ENCODE measurements at regions not wholly inside any gene's neighbourhood (a gene's known extent, or its start where the extent isn't known, plus 50 kb on each side); places are given as distances from the start of the nearest gene placed in this dataset.
"Not testable (repeated sequence)": the region's sequence is repeated elsewhere in the genome, so short reads cannot be mapped to it uniquely, and the experiment has no call there.

- DNase-seq: no peak
Observed at GRCh38 chr2:58794916-58795315, 553.8 kb upstream of the FANCL start.

DNA sequence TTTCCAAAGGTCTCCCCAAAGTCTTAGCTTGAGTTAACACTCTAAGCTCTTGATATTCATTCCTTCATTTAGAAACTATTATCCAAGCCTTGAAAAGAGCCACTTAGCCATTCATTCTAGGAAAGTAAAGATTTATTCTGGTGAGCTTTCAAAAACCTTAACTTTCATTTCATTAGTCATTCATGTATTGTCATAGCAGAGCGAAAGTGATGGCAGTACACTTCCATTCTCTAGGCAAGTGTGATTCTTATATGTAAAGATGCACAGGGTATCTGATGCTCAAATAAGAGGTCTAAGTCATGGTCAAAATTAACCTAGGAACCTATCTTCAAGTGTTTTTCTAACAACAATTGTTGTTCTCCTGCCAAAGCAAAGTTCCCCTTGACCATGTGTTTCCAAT is 553.0 kb upstream of the FANCL start:
- DNase-seq: no peak

DNA sequence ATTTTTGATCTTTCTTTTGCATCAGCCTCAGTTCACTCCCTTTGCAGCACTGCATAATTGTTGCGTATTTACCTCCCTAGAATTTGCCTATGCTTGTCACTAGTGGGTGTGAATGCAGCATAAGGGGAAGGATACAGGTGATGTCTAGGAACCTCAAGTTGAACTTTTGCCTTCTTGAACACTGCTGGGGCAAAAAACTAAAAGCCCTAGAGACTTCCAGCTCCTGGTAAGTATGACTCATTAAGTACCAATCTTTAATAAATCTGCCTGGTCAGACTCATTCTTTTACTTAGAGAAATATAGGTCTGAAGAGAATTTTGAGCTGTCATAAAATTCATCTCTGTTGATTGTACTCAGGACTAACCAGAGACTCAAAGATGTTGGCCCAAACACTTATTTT is 547.3 kb upstream of the FANCL start:
- DNase-seq: no peak

DNA sequence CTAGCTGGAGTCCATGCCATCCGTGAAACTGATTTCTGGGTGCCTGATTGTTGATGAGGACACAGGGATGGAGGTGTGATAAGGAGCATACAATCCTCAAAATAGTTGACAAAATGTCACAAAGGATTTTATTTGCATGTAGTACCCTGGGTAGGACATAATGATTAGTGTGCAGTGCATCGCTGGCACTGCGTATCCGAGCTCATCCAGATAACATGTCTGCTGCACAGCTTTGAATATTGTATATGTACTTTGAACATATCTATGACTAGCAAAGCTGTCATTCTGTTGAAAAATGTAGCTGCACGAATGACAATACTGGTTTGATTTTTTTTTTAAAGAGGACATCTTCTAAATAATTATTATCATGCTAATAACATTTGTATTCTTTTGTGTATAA is 529.7 kb upstream of the FANCL start:
- DNase-seq: no peak

- no peak for DNase-seq
Observed at GRCh38 chr2:58769864-58770234, 528.7 kb upstream of the FANCL start.

DNA sequence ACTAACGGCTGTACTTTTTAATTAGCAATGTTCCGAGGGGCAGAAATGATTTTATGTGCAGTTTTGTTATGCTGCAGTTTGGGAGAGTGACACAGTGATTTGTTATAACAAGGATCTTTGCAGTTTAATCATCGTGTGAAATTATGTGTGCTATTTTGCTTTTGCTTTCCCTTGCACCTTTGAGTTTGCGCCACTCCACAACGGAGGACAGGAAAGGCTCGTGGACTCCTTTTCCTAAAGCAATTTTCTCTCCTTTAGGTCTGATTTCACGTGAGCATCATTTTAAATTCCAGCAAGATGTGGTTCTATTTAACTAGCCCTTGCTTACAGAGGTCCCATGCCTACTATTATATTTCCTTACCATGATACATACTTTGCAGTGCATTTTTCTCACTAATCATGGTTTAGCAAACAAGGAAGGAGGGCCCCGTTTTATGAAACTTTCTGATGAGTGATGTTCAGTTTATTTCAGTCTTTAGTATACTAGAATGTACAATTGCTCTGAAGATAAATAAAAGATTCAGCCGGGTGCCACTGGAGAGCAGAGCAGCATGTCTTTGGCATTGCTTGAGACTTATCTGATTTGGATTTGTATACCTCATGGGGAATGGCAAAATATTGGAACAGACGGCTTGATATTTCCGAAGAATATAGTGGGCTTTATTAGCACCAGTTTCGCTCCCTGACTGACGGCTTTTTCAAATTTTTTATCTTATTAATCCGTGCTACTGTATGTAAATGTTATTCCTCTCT is 528.2 kb upstream of the FANCL start:
- DNase-seq: no peak

DNA sequence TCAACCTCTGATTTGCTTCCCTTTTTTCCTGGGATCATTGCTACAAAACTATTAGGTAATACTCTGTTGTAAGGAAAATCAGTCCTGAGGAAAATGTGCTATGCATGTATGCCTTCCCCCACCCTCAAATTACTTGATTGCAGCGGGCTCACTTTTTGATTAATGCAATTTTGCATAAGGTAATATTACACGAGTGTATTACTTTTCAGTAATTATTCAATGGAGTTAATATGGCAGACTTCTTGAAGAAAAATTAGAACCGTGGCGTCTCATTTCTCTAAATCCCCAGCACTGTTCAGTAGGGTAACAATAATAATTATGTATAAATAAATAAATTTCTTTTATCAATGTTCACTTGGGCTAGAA is 527.6 kb upstream of the FANCL start:
- no peak for DNase-seq

DNA sequence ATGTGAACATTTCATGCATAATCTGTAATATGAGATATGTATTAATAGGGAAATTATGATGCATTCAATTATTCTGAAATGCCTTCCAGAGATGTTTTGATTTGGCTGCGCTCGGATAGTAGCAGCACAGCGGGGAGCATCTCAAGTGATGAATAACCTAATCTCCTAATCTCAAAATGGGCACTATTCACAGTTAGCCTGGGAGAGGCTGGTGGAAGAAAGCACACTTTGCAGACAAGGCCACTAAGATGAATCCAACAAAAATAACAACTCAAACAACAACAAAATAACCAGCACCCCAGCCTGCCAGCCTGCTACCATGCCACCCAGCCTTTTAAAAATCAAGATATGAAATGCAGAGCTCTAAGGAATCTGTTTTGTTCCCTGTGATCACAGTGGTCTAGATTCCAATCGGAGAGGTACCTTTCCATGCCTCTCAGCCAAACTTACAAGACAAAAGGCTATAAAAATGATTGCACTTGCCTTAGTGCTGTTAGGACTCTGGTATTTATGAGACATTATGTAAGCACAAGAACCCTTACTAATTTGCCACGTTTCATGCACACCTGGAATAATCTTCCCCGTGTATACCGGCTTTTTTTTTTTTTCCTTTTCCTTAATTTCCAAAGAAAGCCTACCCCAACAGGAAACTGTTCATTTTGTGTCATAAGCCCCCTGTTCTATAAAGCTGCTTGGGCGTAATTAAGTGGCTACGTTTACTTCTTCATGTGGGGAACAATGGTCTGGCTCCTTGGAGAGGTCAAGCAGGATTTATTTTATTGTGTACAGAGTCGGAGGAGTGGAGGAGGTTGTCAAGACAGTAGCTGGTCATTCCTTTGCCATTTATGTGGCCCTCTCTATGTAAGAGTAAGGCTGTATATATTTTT is 526.9 kb upstream of the FANCL start:
- no peak for DNase-seq

DNA sequence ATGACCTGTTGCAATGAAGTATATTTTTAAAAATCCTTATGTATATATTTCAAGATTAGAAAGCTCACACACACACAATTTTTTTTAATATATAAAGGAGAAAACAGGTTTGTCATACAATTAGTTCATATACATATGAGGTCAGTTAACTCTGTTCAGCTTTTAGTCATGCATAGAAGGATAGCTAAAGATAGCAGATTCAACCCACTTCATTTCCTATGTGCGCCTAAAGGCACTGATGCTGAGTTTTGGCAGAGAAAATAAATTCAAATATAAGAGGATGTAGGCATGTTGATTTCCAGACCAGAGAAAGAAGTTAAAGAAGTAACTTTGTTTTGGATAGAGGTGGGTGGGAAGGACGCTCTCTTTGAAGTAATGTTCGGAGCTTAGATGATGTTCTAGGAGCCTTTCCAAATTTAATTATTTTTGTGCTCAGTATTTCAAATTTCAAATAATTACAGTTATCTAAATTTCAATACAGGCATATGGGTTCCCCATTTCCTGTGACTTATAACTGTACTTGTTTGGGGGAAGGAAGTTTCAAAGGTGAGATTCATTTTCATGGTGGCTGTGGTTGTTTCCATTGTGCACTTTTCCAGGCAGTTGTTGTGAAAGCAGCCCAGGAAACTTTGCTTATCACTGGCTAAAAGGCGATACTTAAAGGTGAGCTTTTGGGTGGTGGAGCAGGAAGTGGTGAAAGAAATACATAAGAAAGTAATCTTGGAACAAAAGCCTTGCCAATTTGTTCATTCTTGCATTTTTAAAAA is 523.4 kb upstream of the FANCL start:
- DNase-seq: no peak

DNA sequence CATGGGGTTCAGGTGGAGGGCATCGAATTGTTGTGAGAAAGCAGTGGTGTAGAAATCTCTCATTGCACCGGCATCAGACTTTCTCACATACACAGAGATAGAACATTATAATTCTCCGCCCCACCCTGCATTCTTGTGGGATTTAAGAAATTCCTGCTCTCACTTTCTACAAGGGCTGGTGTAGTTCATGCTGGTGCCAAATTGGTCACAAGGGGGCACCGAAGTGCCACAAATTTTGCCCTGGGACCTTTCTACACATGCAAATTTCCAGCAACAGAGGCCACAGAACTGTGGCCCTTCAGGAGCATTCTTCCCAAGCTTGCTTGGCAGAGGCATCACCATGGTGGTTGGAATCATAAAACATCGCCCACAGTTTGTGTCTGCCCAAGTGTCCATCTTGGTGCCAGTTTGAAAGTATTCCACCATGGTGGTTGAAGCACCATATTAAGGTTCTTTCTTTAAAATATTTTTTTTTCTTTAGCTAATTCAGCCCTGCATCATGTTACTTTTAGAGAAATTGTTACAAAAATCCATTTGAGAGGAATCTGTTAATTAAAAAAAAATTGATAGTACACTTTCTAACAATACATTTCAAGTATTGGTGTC is 521.2 kb upstream of the FANCL start:
- peak; percentile 54 for DNase-seq

DNA sequence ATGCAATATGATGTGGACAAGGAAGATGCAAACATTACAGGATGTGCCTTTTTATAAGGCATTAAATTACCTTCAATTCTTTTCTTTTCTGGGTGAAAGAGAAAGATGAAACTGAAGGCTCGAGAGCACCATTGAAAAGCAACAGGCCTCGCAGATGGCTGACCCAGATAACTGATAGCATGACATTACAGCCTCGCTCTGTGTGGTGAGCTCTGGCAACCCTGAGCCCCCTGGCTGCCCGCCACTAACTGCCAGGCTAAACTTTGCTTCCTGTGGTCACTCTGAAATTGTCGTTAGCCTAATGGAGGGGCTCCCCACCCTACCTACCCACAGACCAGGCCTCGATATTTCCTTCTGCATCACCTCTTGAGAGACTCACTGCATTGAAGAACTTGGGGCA is 516.8 kb upstream of the FANCL start:
- DNase-seq: no peak

- DNase-seq: no peak
Observed at GRCh38 chr2:58756336-58756735, 515.2 kb upstream of the FANCL start.

DNA sequence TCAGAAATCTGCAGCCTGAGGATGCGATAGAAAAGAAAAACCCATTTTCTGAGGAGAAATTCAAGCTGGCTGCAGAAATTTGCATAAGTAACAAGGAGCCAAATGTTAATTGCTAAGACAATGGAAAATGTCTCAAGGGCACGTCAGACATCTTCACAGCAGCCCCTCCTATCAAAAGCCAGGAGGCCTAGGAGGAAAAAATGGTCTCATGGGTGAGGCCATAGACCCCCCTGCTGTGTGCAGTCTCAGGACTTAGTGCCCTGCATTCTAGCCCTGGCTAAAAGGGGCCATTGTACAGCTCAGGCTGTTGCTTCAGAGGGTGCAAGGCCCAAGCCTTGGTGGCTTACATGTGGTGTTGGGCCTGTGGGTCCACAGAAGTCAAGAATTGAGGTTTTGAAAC is 511.4 kb upstream of the FANCL start:
- DNase-seq: not testable (repeated sequence)

GRCh38 chr2:58751676-58752075 is 510.6 kb upstream of the FANCL start:
- DNase-seq: not testable (repeated sequence)

GRCh38 chr2:58749041-58749440 is 507.9 kb upstream of the FANCL start:
- no peak for DNase-seq

DNA sequence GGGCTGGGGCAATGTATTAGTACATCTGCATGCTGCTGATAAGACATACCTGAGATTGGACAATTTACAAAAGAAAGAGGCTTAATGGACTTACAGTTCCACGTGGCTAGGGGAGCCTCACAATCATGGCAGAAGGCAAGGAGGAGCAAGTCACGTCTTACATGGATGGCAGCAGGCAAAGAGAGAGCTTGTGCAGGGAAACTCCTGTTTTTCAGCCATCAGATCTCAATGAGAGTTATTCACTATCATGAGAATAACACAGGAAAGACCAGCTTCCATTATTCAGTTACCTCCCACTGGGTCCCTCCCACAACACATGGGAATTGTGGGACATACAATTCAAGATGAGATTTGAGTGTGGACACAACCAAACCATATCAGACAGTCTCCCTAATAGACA is 504.2 kb upstream of the FANCL start:
- not testable (repeated sequence) for DNase-seq

- no peak for DNase-seq
Observed at GRCh38 chr2:58740426-58740825, 499.3 kb upstream of the FANCL start.

DNA sequence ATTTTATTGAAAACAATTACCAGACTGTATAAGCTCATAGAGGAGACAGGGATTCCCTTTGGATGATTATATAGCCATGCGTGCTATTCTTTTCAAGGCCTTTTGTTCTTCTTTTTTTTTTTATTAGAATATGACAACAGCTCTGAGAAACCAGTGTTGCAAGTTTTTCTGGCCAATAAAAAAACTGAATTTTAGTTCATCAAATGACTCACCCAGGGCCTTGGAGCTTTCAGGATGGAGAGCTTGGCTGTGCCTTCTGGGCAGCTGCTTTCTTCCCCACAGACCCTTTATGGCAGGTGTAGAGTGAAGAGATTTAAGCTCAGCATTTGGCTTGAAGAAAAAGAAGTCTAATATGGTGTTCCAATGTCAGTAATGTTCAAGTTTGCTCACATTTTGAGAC is 497.9 kb upstream of the FANCL start:
- no peak for DNase-seq

DNA sequence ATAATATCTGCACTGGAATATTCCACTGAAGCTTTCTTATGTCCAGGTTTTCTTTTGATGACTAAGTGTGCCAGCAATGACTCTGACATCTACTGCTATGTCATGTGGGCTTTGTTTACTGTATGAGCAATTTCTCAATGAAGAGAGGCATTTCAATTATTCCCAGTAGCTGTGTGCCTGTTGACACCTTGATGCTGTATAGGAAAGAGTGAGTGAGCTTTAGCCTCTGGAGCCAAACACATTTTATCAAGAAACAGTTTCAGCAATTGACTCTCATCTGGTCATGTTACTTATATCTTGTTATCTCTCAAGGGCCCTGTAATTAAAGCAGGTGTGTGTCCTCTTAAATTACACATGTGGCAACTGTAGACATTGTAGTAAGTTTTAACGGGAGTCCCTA is 493.2 kb upstream of the FANCL start:
- DNase-seq: no peak

GRCh38 chr2:58732999-58733398 is 491.9 kb upstream of the FANCL start:
- no peak for DNase-seq

GRCh38 chr2:58731488-58731869 is 490.4 kb upstream of the FANCL start:
- no peak for DNase-seq

DNA sequence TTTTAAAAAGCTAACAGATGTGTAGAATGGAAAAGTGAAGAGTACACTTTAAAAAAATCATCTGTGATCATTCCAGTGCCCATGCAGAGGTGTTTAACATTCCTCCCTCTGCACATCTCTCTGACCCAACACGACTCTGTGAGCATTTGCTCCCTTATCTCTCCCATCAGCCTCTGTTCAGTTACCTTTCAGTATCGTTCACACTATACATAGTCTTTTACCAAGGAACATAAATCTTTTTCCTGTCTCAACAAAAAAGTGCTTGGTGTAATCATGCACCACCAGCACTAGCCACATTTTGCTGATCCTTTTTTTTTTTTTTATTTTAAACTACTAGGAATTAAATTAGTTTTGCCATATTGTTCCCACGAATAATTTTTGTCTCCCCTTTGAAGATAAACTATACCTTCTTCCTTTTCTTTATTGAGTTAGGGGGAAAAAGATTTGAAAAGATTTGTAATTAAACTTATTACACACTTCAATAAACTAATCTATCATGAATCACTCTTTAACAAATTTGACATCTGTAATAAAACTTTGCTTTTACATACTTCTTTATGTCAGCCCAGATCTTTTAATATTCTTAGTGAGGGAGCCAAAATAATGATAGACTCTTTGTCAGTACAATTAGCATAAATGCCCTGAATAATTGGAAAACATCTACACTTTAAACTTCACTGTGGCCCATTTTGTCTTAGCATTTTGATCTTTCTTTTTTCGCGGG is 489.8 kb upstream of the FANCL start:
- no peak for DNase-seq
